Ishikawa (cell line): ENCODE measurements at regions not wholly inside any gene's neighbourhood (a gene's known extent, or its start where the extent isn't known, plus 50 kb on each side); places are given as distances from the start of the nearest gene placed in this dataset.

Experiments used
- CEBPB ChIP-seq: IDR thresholded peaks from 2 replicates; pipeline ENCODE4 v1.6.1; 2012
- CREB1 ChIP-seq: IDR thresholded peaks from 2 replicates; pipeline ENCODE4 v1.6.1; 2012; ENCODE audit warnings: low read depth
- EGR1 ChIP-seq: IDR thresholded peaks from 2 replicates; pipeline ENCODE4 v1.6.1; 2012
- EP300 ChIP-seq: IDR thresholded peaks from 2 replicates; pipeline ENCODE4 v1.6.1; 2012; ENCODE audit warnings: borderline replicate concordance
- FOXM1 ChIP-seq: IDR thresholded peaks from 2 replicates; pipeline ENCODE4 v1.6.1; 2012; ENCODE audit warnings: low read depth, borderline replicate concordance
- NFIC ChIP-seq: IDR thresholded peaks from 2 replicates; pipeline ENCODE4 v1.6.1; 2012
- RAD21 ChIP-seq: IDR thresholded peaks from 2 replicates; pipeline ENCODE4 v1.6.1; 2012; ENCODE audit warnings: low read depth
- TAF1 ChIP-seq: IDR thresholded peaks from 2 replicates; pipeline ENCODE4 v1.6.1; 2012; ENCODE audit warnings: low read depth, mild to moderate bottlenecking
- TCF12 ChIP-seq: IDR thresholded peaks from 2 replicates; pipeline ENCODE4 v1.6.1; 2012; ENCODE audit warnings: low read depth
- TEAD4 ChIP-seq: IDR thresholded peaks from 2 replicates; pipeline ENCODE4 v1.6.1; 2012
- USF1 ChIP-seq: IDR thresholded peaks from 2 replicates; pipeline ENCODE4 v1.6.1; 2012
- YY1 ChIP-seq: IDR thresholded peaks from 2 replicates; pipeline ENCODE4 v1.6.1; 2012; ENCODE audit warnings: low read depth
- ZBTB7A ChIP-seq: IDR thresholded peaks from 2 replicates; pipeline ENCODE4 v1.6.1; 2012; ENCODE audit warnings: low read depth
- TF ChIP-seq, protein P1 (sequence below): IDR thresholded peaks from 2 replicates; pipeline ENCODE4 v1.6.1; 2012; ENCODE audit warnings: low read depth, mild to moderate bottlenecking
- TF ChIP-seq, protein P2 (sequence below): IDR thresholded peaks from 2 replicates; pipeline ENCODE4 v1.6.1; 2012

- TF ChIP-seq CREB1 (no peak), TEAD4 (no peak), USF1 (no peak), FOXM1 (no peak), TCF12 (no peak), ZBTB7A (no peak), TAF1 (no peak), NFIC (no peak)
These were observed 260.8 kb downstream of the TTC8 start for GRCh38 chr14:89085231-89085731.

- no peak for TF ChIP-seq EGR1
- TF ChIP-seq, protein P1, sequence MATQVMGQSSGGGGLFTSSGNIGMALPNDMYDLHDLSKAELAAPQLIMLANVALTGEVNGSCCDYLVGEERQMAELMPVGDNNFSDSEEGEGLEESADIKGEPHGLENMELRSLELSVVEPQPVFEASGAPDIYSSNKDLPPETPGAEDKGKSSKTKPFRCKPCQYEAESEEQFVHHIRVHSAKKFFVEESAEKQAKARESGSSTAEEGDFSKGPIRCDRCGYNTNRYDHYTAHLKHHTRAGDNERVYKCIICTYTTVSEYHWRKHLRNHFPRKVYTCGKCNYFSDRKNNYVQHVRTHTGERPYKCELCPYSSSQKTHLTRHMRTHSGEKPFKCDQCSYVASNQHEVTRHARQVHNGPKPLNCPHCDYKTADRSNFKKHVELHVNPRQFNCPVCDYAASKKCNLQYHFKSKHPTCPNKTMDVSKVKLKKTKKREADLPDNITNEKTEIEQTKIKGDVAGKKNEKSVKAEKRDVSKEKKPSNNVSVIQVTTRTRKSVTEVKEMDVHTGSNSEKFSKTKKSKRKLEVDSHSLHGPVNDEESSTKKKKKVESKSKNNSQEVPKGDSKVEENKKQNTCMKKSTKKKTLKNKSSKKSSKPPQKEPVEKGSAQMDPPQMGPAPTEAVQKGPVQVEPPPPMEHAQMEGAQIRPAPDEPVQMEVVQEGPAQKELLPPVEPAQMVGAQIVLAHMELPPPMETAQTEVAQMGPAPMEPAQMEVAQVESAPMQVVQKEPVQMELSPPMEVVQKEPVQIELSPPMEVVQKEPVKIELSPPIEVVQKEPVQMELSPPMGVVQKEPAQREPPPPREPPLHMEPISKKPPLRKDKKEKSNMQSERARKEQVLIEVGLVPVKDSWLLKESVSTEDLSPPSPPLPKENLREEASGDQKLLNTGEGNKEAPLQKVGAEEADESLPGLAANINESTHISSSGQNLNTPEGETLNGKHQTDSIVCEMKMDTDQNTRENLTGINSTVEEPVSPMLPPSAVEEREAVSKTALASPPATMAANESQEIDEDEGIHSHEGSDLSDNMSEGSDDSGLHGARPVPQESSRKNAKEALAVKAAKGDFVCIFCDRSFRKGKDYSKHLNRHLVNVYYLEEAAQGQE: no peak
- no peak for TF ChIP-seq RAD21
- no peak for TF ChIP-seq TAF1
- TF ChIP-seq CREB1: no peak
- TF ChIP-seq FOXM1: no peak
- TF ChIP-seq ZBTB7A: no peak
- no peak for TF ChIP-seq USF1
- TF ChIP-seq NFIC: no peak
- no peak for TF ChIP-seq TEAD4
- TF ChIP-seq, protein P2, sequence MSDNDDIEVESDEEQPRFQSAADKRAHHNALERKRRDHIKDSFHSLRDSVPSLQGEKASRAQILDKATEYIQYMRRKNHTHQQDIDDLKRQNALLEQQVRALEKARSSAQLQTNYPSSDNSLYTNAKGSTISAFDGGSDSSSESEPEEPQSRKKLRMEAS: no peak
- no peak for TF ChIP-seq TCF12
These were observed 261.4 kb downstream of the TTC8 start for GRCh38 chr14:89085737-89086382.

GRCh38 chr14:89088530-89088929 is 264.1 kb downstream of the TTC8 start:
- TF ChIP-seq TAF1 (no peak), NFIC (no peak), EP300 (no peak), YY1 (no peak), TCF12 (no peak), CREB1 (no peak), FOXM1 (no peak), RAD21 (no peak), EGR1 (no peak), ZBTB7A (no peak)
- TF ChIP-seq, protein P2: no peak

GRCh38 chr14:89089330-89089729 is 264.9 kb downstream of the TTC8 start:
- no peak for TF ChIP-seq NFIC
- TF ChIP-seq TAF1: no peak
- TF ChIP-seq TEAD4: no peak
- TF ChIP-seq EP300: no peak
- TF ChIP-seq TCF12: no peak
- TF ChIP-seq, protein P2: no peak

- no peak for TF ChIP-seq YY1
- TF ChIP-seq FOXM1: no peak
- TF ChIP-seq, protein P2: no peak
- TF ChIP-seq TEAD4: no peak
- no peak for TF ChIP-seq RAD21
- TF ChIP-seq ZBTB7A: no peak
- TF ChIP-seq CREB1: no peak
- TF ChIP-seq TAF1: no peak
- no peak for TF ChIP-seq USF1
- no peak for TF ChIP-seq EGR1
- no peak for TF ChIP-seq NFIC
- TF ChIP-seq, protein P1: no peak
- no peak for TF ChIP-seq EP300
- TF ChIP-seq CEBPB: no peak
- no peak for TF ChIP-seq TCF12
These were observed 267.3 kb downstream of the TTC8 start for GRCh38 chr14:89091781-89092180.
